ENCODE measurements at regions not wholly inside any gene's neighbourhood (a gene's known extent, or its start where the extent isn't known, plus 50 kb on each side); places are given as distances from the start of the nearest gene placed in this dataset.
"Not testable (repeated sequence)": the region's sequence is repeated elsewhere in the genome, so short reads cannot be mapped to it uniquely, and the experiment has no call there.

- no peak for ATAC-seq
- no peak for TF ChIP-seq POLR2A (IDR thresholded peaks at IDR 0.05)
- TF ChIP-seq POLR2AphosphoS5 (IDR thresholded peaks at IDR 0.05): no peak
These were observed 512.4 kb upstream of the CHD1 start for GRCh38 chr5:99441235-99441634.

GRCh38 chr5:99438619-99439018 lies 509.8 kb upstream of the CHD1 start:
- WGBS, 2 donors (ENCODE audit: low coverage in 1 of 2): 71% methylated on average over 5 of the region's 7 CpGs; no CpG with 5 or more reads in 1 of the 2 donors
- ATAC-seq: no peak
- H3K4me3 ChIP-seq: no peak overlapping the region
- H3K27me3 ChIP-seq: no peaks in the 10 kb centered on the region
- TF ChIP-seq POLR2AphosphoS5 (IDR thresholded peaks at IDR 0.05) (no peak), POLR2A (IDR thresholded peaks at IDR 0.05) (no peak), EP300 (IDR thresholded peaks at IDR 0.05) (no peak), CTCF (IDR thresholded peaks at IDR 0.05) (no peak)
- H3K36me3 ChIP-seq: no peaks in the 10 kb centered on the region
- peaks cover 0 to 11% (median 0%) of the 10 kb centered on the region in 3 donors for H3K4me1 ChIP-seq
- H3K9me3 ChIP-seq: no peaks in the 10 kb centered on the region
- H3K27ac ChIP-seq: no peak overlapping the region

More at GRCh38 chr5:99441235-99441634, 512.4 kb upstream of the CHD1 start:
- no peaks in the 10 kb centered on the region for H3K27me3 ChIP-seq
- no peak overlapping the region for H3K27ac ChIP-seq
- H3K9me3 ChIP-seq: no peaks in the 10 kb centered on the region
- H3K4me1 ChIP-seq: peaks cover 0 to 11% (median 0%) of the 10 kb centered on the region in 3 donors
- H3K36me3 ChIP-seq: no peaks in the 10 kb centered on the region
- no peak overlapping the region for H3K4me3 ChIP-seq
- 68 to 86% methylated on average over 3 of the region's 3 CpGs for WGBS, 2 donors (ENCODE audit: low coverage in 1 of 2)

- Histone ChIP-seq H3K4me1 (peaks cover 0 to 11% (median 0%) of the 10 kb centered on the region in 3 donors), H3K36me3 (no peaks in the 10 kb centered on the region), H3K9me3 (no peaks in the 10 kb centered on the region), H3K4me3 (no peak overlapping the region), H3K27ac (no peak overlapping the region), H3K27me3 (no peaks in the 10 kb centered on the region)
- no peak for ATAC-seq
- TF ChIP-seq CTCF (IDR thresholded peaks at IDR 0.05) (no peak), POLR2A (IDR thresholded peaks at IDR 0.05) (no peak), EP300 (IDR thresholded peaks at IDR 0.05) (no peak), POLR2AphosphoS5 (IDR thresholded peaks at IDR 0.05) (no peak)
These were observed 509.2 kb upstream of the CHD1 start for GRCh38 chr5:99437986-99438385.

GRCh38 chr5:99423396-99423795 lies 494.6 kb upstream of the CHD1 start:
- H3K4me3 ChIP-seq, H3K27me3 ChIP-seq, H3K9me3 ChIP-seq, ATAC-seq, H3K36me3 ChIP-seq, H3K4me1 ChIP-seq, H3K27ac ChIP-seq: not testable (repeated sequence)
- WGBS, 2 donors (ENCODE audit: low coverage in 1 of 2): no CpG with 5 or more reads among the region's 3 CpGs

GRCh38 chr5:99418640-99419039 lies 489.8 kb upstream of the CHD1 start:
- H3K9me3 ChIP-seq, H3K27me3 ChIP-seq, ATAC-seq, H3K27ac ChIP-seq, H3K36me3 ChIP-seq, H3K4me1 ChIP-seq, H3K4me3 ChIP-seq: not testable (repeated sequence)
- 50% methylated on average over 1 of the region's 1 CpG; no CpG with 5 or more reads in 1 of the 2 donors for whole genome bisulfite sequencing, 2 donors (ENCODE audit: low coverage in 1 of 2)

GRCh38 chr5:99410386-99410785 lies 481.6 kb upstream of the CHD1 start:
- ATAC-seq: peak; percentile 53
- no CpG with 5 or more reads among the region's 30 CpGs for WGBS, 2 donors (ENCODE audit: low coverage in 1 of 2)

GRCh38 chr5:99404764-99405302 lies 476.0 kb upstream of the CHD1 start:
- not testable (repeated sequence) for H3K27ac ChIP-seq, H3K36me3 ChIP-seq, H3K4me1 ChIP-seq, H3K4me3 ChIP-seq, ATAC-seq, H3K9me3 ChIP-seq, H3K27me3 ChIP-seq
- WGBS, 2 donors (ENCODE audit: low coverage in 1 of 2): 65 to 100% methylated on average over 2 of the region's 3 CpGs

More at GRCh38 chr5:99410386-99410785, 481.6 kb upstream of the CHD1 start:
- not testable (repeated sequence) for H3K36me3 ChIP-seq, H3K4me3 ChIP-seq, H3K27me3 ChIP-seq, H3K27ac ChIP-seq, H3K9me3 ChIP-seq, H3K4me1 ChIP-seq

- ATAC-seq, H3K9me3 ChIP-seq, H3K4me1 ChIP-seq, H3K27ac ChIP-seq, H3K27me3 ChIP-seq, H3K36me3 ChIP-seq, H3K4me3 ChIP-seq: not testable (repeated sequence)
- WGBS, 2 donors (ENCODE audit: low coverage in 1 of 2): 92 to 100% methylated on average over 1 of the region's 1 CpG
These were observed 471.8 kb upstream of the CHD1 start for GRCh38 chr5:99400571-99400970.
